Kidney (tissue), 13 donors: ENCODE measurements at regions not wholly inside any gene's neighbourhood (a gene's known extent, or its start where the extent isn't known, plus 50 kb on each side); places are given as distances from the start of the nearest gene placed in this dataset.
A peak's percentile ranks its signal among the peaks of the same experiment; 100 is the strongest.

ENCODE experiments used
- DNase-seq, 5 donors: peaks; one replicate each; pipeline ENCODE4 v3.0.0-alpha.2; 2013 to 2020
- FAIRE-seq: peaks from 2 replicates; lab custom pipeline; 2012; peaks lifted over from hg19 to GRCh38; lab: Jason Lieb, UNC
- H3K27ac ChIP-seq, 2 donors: one replicate each; pipeline ENCODE4 v1.7.0; 2013; ENCODE audit warnings: low read depth in 2 of 2, low read length in 2 of 2, inconsistent platforms in 1 of 2
- H3K27me3 ChIP-seq: one replicate; pipeline ENCODE4 v1.7.1; 2013; ENCODE audit warnings: low read length, inconsistent platforms; ENCODE audit not compliant: control insufficient read depth, insufficient read depth
- H3K36me3 ChIP-seq, 3 donors: one replicate each; pipeline versions ENCODE4 v1.7.0 to v1.7.1; 2013; ENCODE audit warnings: low read length in 3 of 3, control low read depth in 1 of 3, inconsistent platforms in 1 of 3; ENCODE audit not compliant: insufficient read depth in 3 of 3, control insufficient read depth in 2 of 3
- H3K4me1 ChIP-seq, 3 donors: one replicate each; pipeline versions ENCODE4 v1.7.0 to v1.7.1; 2013; ENCODE audit warnings: low read length in 3 of 3, inconsistent platforms in 1 of 3, low read depth in 1 of 3; ENCODE audit not compliant: control insufficient read depth in 2 of 3, insufficient read depth in 2 of 3
- H3K4me3 ChIP-seq, 3 donors: one replicate each; pipeline versions ENCODE4 v1.7.0 to v1.8.1; 2013; ENCODE audit warnings: low read length in 3 of 3, control low read depth in 1 of 3, inconsistent platforms in 1 of 3
- H3K9ac ChIP-seq, 3 donors: one replicate each; pipeline versions ENCODE4 v1.7.0 to v1.7.1; 2013; ENCODE audit warnings: low read length in 3 of 3, control low read depth in 1 of 3, inconsistent platforms in 1 of 3
- H3K9me3 ChIP-seq, 3 donors: one replicate each; pipeline versions ENCODE4 v1.7.0 to v1.7.1; 2013; ENCODE audit warnings: low read length in 3 of 3, control low read depth in 1 of 3, inconsistent platforms in 1 of 3; ENCODE audit not compliant: control insufficient read depth in 2 of 3, insufficient read depth in 1 of 3
- CTCF ChIP-seq: IDR thresholded peaks from 3 replicates; pipeline ENCODE4 v1.5.1; 2012; ENCODE audit warnings: mild to moderate bottlenecking, moderate library complexity, borderline replicate concordance; ENCODE audit not compliant: insufficient read depth; ENCODE audit errors: extremely low read depth
- intact Hi-C: fragments of 100-400 bp; cut with DNase I; formaldehyde crosslinking; loops from one replicate; pipeline ENCODE4 v1.11.1; 2022
- donor health status: control.
- donor health status: control.
- donor health status: control.
- donor health status: control.
- donor health status: control.
- donor health status: DM: yes; HTN: yes; CAD: no.
- donor health status: Normal renal cell carcinoma (clear cell type).

- FAIRE-seq (no peak), DNase-seq (peak in 4 of 5 donors; percentile 49 to 84 (median 54))
- no peak overlapping the region for H3K9ac ChIP-seq
- H3K27ac ChIP-seq: peak overlapping the region; percentile 29
- no peak for TF ChIP-seq CTCF
- peaks cover 0 to 8% (median 3%) of the 10 kb centered on the region in 3 donors for H3K4me1 ChIP-seq
- H3K36me3 ChIP-seq: no peaks in the 10 kb centered on the region
- intact Hi-C loops: no loop called here
- H3K9me3 ChIP-seq: no peaks in the 10 kb centered on the region
- H3K27me3 ChIP-seq: peaks cover 2% of the 10 kb centered on the region
- H3K4me3 ChIP-seq: no peak overlapping the region
Measured at GRCh38 chr6:168206661-168207274, 112.8 kb downstream of the DACT2 start.

- intact Hi-C loops: no loop called here
- Histone ChIP-seq H3K4me1 (peaks cover 0 to 8% (median 3%) of the 10 kb centered on the region in 3 donors), H3K27ac (peak overlapping the region; percentile 29), H3K4me3 (no peak overlapping the region), H3K9me3 (no peaks in the 10 kb centered on the region), H3K36me3 (no peaks in the 10 kb centered on the region), H3K27me3 (peaks cover 2% of the 10 kb centered on the region), H3K9ac (no peak overlapping the region)
- DNase-seq: peak in 1 of 5 donors; percentile 86
- FAIRE-seq: no peak
- no peak for TF ChIP-seq CTCF
Measured at GRCh38 chr6:168206186-168206585, 113.4 kb downstream of the DACT2 start.

GRCh38 chr6:168201799-168202198 lies 117.8 kb downstream of the DACT2 start:
- DNase-seq (no peak), FAIRE-seq (no peak)
- intact Hi-C loops: no loop called here
- no peaks in the 10 kb centered on the region for H3K27me3 ChIP-seq
- no peaks in the 10 kb centered on the region for H3K9me3 ChIP-seq
- no peak overlapping the region for H3K9ac ChIP-seq
- H3K36me3 ChIP-seq: no peaks in the 10 kb centered on the region
- no peak overlapping the region for H3K4me3 ChIP-seq
- H3K27ac ChIP-seq: no peak overlapping the region
- TF ChIP-seq CTCF: no peak
- peaks cover 0 to 6% (median 0%) of the 10 kb centered on the region in 3 donors for H3K4me1 ChIP-seq
